Activated naive CD8-positive, alpha-beta T cell treated with anti-CD3 and anti-CD28 coated beads, Interleukin-2, amount 50 U/mL, for 24 hours (primary cell): ENCODE measurements at regions not wholly inside any gene's neighbourhood (a gene's known extent, or its start where the extent isn't known, plus 50 kb on each side); places are given as distances from the start of the nearest gene placed in this dataset.
"Not testable (repeated sequence)": the region's sequence is repeated elsewhere in the genome, so short reads cannot be mapped to it uniquely, and the experiment has no call there.

ENCODE experiments used
- ATAC-seq: fragments of 150-1000 bp; cut with Tn5 transposase; one replicate; pipeline ENCODE4 v1.10.0; 2021
- DNase-seq: peaks from one replicate; pipeline ENCODE4 v3.0.0; 2021
- H3K27ac Mint-ChIP-seq: one replicate; pipeline ENCODE4 v1.8.0; 2021; ENCODE audit warnings: mild to moderate bottlenecking, mixed read lengths
- H3K27me3 Mint-ChIP-seq: one replicate; pipeline ENCODE4 v1.8.0; 2021; ENCODE audit warnings: mixed read lengths
- H3K36me3 Mint-ChIP-seq: one replicate; pipeline ENCODE4 v1.8.0; 2021; ENCODE audit warnings: low read depth, mixed read lengths
- H3K4me1 Mint-ChIP-seq: one replicate; pipeline ENCODE4 v1.8.0; 2021; ENCODE audit warnings: mixed read lengths
- H3K4me3 Mint-ChIP-seq: one replicate; pipeline ENCODE4 v1.8.0; 2021; ENCODE audit warnings: mild to moderate bottlenecking, moderate library complexity, mixed read lengths
- H3K9me3 Mint-ChIP-seq: one replicate; pipeline ENCODE4 v1.8.0; 2021; ENCODE audit warnings: mixed read lengths

GRCh38 chr20:26201026-26201425 is 504.4 kb upstream of the ZNF337 start:
- H3K27me3 Mint-ChIP-seq, H3K27ac Mint-ChIP-seq, H3K4me1 Mint-ChIP-seq: not testable (repeated sequence)

GRCh38 chr20:26187329-26187728 is 490.7 kb upstream of the ZNF337 start:
- not testable (repeated sequence) for H3K4me1 Mint-ChIP-seq, H3K36me3 Mint-ChIP-seq, H3K27me3 Mint-ChIP-seq, H3K4me3 Mint-ChIP-seq, ATAC-seq, DNase-seq, H3K27ac Mint-ChIP-seq, H3K9me3 Mint-ChIP-seq

More at GRCh38 chr20:26201026-26201425, 504.4 kb upstream of the ZNF337 start:
- not testable (repeated sequence) for H3K4me3 Mint-ChIP-seq, DNase-seq, ATAC-seq, H3K36me3 Mint-ChIP-seq
- H3K9me3 Mint-ChIP-seq, result peaks cover 25% of the 10 kb centered on the region

- DNase-seq, H3K36me3 Mint-ChIP-seq: not testable (repeated sequence)
These were observed 487.1 kb upstream of the ZNF337 start for GRCh38 chr20:26183720-26184119.

GRCh38 chr20:26181364-26181763 is 484.7 kb upstream of the ZNF337 start:
- not testable (repeated sequence) for H3K27me3 Mint-ChIP-seq, H3K27ac Mint-ChIP-seq, H3K36me3 Mint-ChIP-seq, DNase-seq, ATAC-seq, H3K4me1 Mint-ChIP-seq, H3K9me3 Mint-ChIP-seq, H3K4me3 Mint-ChIP-seq

More at GRCh38 chr20:26183720-26184119, 487.1 kb upstream of the ZNF337 start:
- not testable (repeated sequence) for H3K27me3 Mint-ChIP-seq, H3K4me1 Mint-ChIP-seq, H3K4me3 Mint-ChIP-seq, ATAC-seq, H3K9me3 Mint-ChIP-seq, H3K27ac Mint-ChIP-seq

- H3K4me1 Mint-ChIP-seq, ATAC-seq, H3K9me3 Mint-ChIP-seq, H3K27ac Mint-ChIP-seq, DNase-seq, H3K27me3 Mint-ChIP-seq, H3K36me3 Mint-ChIP-seq, H3K4me3 Mint-ChIP-seq: not testable (repeated sequence)
These were observed 475.2 kb upstream of the ZNF337 start for GRCh38 chr20:26171875-26172274.

- H3K27me3 Mint-ChIP-seq, result peaks cover 2% of the 10 kb centered on the region
- H3K36me3 Mint-ChIP-seq, result no peaks in the 10 kb centered on the region
- ATAC-seq (no peak), DNase-seq (no peak)
- H3K4me1 Mint-ChIP-seq, result no peaks in the 10 kb centered on the region
- no peak overlapping the region for H3K27ac Mint-ChIP-seq
- H3K4me3 Mint-ChIP-seq, result no peak overlapping the region
- no peaks in the 10 kb centered on the region for H3K9me3 Mint-ChIP-seq
These were observed 472.9 kb upstream of the ZNF337 start for GRCh38 chr20:26169506-26169905.

GRCh38 chr20:26167499-26167898 is 470.8 kb upstream of the ZNF337 start:
- no peak overlapping the region for H3K4me3 Mint-ChIP-seq
- no peak for ATAC-seq

GRCh38 chr20:26163890-26164289 is 467.2 kb upstream of the ZNF337 start:
- ATAC-seq (no peak), DNase-seq (no peak)
- H3K36me3 Mint-ChIP-seq, result no peaks in the 10 kb centered on the region
- H3K4me3 Mint-ChIP-seq, result no peak overlapping the region
- H3K27ac Mint-ChIP-seq, result no peak overlapping the region
- H3K4me1 Mint-ChIP-seq, result no peaks in the 10 kb centered on the region
- no peaks in the 10 kb centered on the region for H3K9me3 Mint-ChIP-seq
- H3K27me3 Mint-ChIP-seq, result peaks cover 2% of the 10 kb centered on the region

More at GRCh38 chr20:26167499-26167898, 470.8 kb upstream of the ZNF337 start:
- no peaks in the 10 kb centered on the region for H3K36me3 Mint-ChIP-seq
- H3K27me3 Mint-ChIP-seq, result peaks cover 2% of the 10 kb centered on the region
- no peaks in the 10 kb centered on the region for H3K9me3 Mint-ChIP-seq
- no peak for DNase-seq
- no peak overlapping the region for H3K27ac Mint-ChIP-seq
- no peaks in the 10 kb centered on the region for H3K4me1 Mint-ChIP-seq

GRCh38 chr20:26163151-26163550 is 466.5 kb upstream of the ZNF337 start:
- not testable (repeated sequence) for H3K4me1 Mint-ChIP-seq, H3K9me3 Mint-ChIP-seq, H3K36me3 Mint-ChIP-seq, H3K4me3 Mint-ChIP-seq, ATAC-seq, H3K27ac Mint-ChIP-seq, DNase-seq, H3K27me3 Mint-ChIP-seq

GRCh38 chr20:26161741-26162140 is 465.1 kb upstream of the ZNF337 start:
- not testable (repeated sequence) for H3K4me3 Mint-ChIP-seq, H3K9me3 Mint-ChIP-seq, ATAC-seq, H3K36me3 Mint-ChIP-seq, H3K4me1 Mint-ChIP-seq, H3K27me3 Mint-ChIP-seq, H3K27ac Mint-ChIP-seq, DNase-seq

GRCh38 chr20:26160916-26161315 is 464.3 kb upstream of the ZNF337 start:
- DNase-seq, H3K27me3 Mint-ChIP-seq, ATAC-seq, H3K4me3 Mint-ChIP-seq, H3K27ac Mint-ChIP-seq, H3K36me3 Mint-ChIP-seq, H3K9me3 Mint-ChIP-seq, H3K4me1 Mint-ChIP-seq: not testable (repeated sequence)

- DNase-seq (no peak), ATAC-seq (no peak)
- H3K27ac Mint-ChIP-seq, result no peak overlapping the region
These were observed 457.6 kb upstream of the ZNF337 start for GRCh38 chr20:26154224-26154623.

GRCh38 chr20:26135325-26136110 is 438.9 kb upstream of the ZNF337 start:
- H3K4me1 Mint-ChIP-seq, result no peaks in the 10 kb centered on the region
- H3K4me3 Mint-ChIP-seq, result no peak overlapping the region
- DNase-seq (no peak), ATAC-seq (no peak)
- no peaks in the 10 kb centered on the region for H3K27me3 Mint-ChIP-seq
- H3K9me3 Mint-ChIP-seq, result peaks cover 3% of the 10 kb centered on the region
- no peak overlapping the region for H3K27ac Mint-ChIP-seq
- H3K36me3 Mint-ChIP-seq, result no peaks in the 10 kb centered on the region

More at GRCh38 chr20:26154224-26154623, 457.6 kb upstream of the ZNF337 start:
- Mint-ChIP-seq H3K27me3 (no peaks in the 10 kb centered on the region), H3K4me1 (no peaks in the 10 kb centered on the region), H3K4me3 (no peak overlapping the region), H3K36me3 (no peaks in the 10 kb centered on the region), H3K9me3 (no peaks in the 10 kb centered on the region)

- peaks cover 3% of the 10 kb centered on the region for H3K9me3 Mint-ChIP-seq
- H3K4me1 Mint-ChIP-seq, result no peaks in the 10 kb centered on the region
- H3K36me3 Mint-ChIP-seq, result no peaks in the 10 kb centered on the region
- H3K4me3 Mint-ChIP-seq, result no peak overlapping the region
- no peaks in the 10 kb centered on the region for H3K27me3 Mint-ChIP-seq
- no peak overlapping the region for H3K27ac Mint-ChIP-seq
- DNase-seq, result no peak
- ATAC-seq, result no peak
These were observed 438.0 kb upstream of the ZNF337 start for GRCh38 chr20:26134606-26135005.

- not testable (repeated sequence) for H3K36me3 Mint-ChIP-seq, H3K4me1 Mint-ChIP-seq, DNase-seq, H3K4me3 Mint-ChIP-seq, H3K9me3 Mint-ChIP-seq, H3K27me3 Mint-ChIP-seq, ATAC-seq, H3K27ac Mint-ChIP-seq
These were observed 437.1 kb upstream of the ZNF337 start for GRCh38 chr20:26133794-26134193.
